ENCODE measurements at regions not wholly inside any gene's neighbourhood (a gene's known extent, or its start where the extent isn't known, plus 50 kb on each side); places are given as distances from the start of the nearest gene placed in this dataset.
A peak's percentile ranks its signal among the peaks of the same experiment; 100 is the strongest.
"Not testable (repeated sequence)": the region's sequence is repeated elsewhere in the genome, so short reads cannot be mapped to it uniquely, and the experiment has no call there.

DNA sequence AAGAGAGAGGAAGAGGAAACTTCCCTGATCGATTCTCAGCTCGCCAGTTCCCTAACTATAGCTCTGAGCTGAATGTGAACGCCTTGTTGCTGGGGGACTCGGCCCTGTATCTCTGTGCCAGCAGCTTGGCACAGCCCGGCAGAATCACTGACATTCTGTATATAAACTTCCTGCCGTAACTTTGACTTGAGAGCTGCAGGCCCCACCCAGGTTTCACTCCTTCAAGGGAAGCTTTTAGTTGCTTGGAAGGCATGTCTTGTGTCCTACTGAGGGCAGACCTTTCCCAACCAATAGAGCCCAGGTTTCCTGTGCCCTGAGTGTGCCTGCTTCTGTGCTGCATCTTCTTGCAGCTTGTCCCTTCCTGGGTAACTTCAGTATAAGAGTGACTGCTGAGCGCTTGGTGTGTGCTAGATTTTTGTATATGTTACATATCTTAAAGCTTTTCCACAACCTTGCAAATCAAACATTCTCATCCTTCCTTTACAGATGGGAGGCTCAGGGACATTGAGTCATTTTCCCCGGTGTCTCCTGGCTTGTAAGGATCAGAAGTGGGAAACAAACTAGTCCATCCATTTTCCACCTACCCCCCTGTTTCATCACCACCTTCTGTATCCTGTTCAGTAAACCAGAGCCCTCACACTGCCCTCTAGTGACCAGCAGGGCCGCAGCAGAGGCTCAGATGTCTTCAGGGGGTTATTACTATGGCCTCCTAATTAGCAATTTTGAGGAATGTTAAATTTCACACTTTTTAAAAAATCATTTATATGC, 225.2 kb upstream of the PRSS58 start:
- TF ChIP-seq, protein P1, sequence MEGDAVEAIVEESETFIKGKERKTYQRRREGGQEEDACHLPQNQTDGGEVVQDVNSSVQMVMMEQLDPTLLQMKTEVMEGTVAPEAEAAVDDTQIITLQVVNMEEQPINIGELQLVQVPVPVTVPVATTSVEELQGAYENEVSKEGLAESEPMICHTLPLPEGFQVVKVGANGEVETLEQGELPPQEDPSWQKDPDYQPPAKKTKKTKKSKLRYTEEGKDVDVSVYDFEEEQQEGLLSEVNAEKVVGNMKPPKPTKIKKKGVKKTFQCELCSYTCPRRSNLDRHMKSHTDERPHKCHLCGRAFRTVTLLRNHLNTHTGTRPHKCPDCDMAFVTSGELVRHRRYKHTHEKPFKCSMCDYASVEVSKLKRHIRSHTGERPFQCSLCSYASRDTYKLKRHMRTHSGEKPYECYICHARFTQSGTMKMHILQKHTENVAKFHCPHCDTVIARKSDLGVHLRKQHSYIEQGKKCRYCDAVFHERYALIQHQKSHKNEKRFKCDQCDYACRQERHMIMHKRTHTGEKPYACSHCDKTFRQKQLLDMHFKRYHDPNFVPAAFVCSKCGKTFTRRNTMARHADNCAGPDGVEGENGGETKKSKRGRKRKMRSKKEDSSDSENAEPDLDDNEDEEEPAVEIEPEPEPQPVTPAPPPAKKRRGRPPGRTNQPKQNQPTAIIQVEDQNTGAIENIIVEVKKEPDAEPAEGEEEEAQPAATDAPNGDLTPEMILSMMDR (IDR thresholded peaks at IDR 0.05; ENCODE audit: control insufficient read depth, insufficient read depth, low read depth, low read length, missing control alignments) = peak; percentile 98
- no peak for DNase-seq (ENCODE audit: low read depth)
- no peak overlapping the region for H3K4me3 ChIP-seq (ENCODE audit: control insufficient read depth, low read depth, low read length)

DNA sequence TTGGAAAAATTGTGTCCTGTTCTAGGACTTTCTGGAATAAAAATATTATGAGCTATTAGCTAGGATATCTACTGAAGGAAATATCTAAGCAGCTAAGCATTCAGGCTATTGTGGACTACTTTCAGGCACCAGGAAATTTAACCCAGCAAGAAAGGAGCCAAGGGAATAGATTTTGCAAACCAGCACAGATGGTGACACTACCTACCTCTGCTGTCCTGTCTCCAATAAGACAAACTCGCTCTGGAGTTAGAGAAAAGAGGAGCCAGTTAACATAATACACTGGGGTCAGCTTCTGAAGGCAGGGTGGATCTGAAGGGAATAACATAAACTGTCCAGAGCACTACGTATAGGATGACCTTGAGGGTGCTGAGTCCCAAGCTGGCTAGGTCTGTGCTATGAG, 223.7 kb upstream of the PRSS58 start:
- TF ChIP-seq, protein P1 (IDR thresholded peaks at IDR 0.05; ENCODE audit: control insufficient read depth, insufficient read depth, low read depth, low read length, missing control alignments) = peak; percentile 38
- H3K4me3 ChIP-seq (ENCODE audit: control insufficient read depth, low read depth, low read length) = no peak overlapping the region
- DNase-seq (ENCODE audit: low read depth) = no peak

DNA sequence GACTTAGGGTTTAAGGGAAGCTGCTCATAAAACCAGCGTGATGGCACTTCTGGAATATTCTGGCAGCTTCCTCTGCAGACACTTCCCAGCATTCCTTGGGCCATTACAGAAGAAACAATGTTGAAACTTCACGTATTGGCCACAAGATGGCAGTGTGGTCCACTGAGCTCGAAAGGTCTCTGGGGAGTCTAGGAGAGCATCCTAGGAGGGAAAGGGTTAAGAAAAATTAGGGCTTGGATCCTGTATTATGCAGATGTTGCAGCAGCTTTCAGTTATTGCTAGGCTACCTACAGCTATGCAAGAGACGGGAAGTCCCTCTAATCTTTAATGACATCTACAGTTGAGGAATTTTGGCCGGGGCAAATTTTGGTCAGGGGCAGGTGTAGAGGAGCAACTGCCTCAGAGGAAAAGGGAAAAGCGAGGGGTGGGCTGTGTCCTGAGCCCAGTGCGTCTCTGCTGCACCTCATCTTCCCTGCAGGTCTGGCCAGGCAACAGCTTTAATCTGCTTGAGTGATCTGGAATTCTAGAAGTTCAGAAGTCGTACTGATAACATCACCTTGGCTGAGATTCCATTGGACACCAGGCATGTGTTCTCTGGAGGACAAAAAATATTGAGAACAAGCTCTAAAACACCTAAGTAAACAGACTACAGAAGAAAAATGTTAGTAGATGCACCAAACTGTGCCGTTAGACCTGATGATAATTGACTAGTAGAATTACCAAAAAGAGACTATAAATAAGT, 220.8 kb upstream of the PRSS58 start:
- DNase-seq (ENCODE audit: low read depth) = no peak
- TF ChIP-seq, protein P1 (IDR thresholded peaks at IDR 0.05; ENCODE audit: control insufficient read depth, insufficient read depth, low read depth, low read length, missing control alignments) = peak; percentile 75
- H3K4me3 ChIP-seq (ENCODE audit: control insufficient read depth, low read depth, low read length) = no peak overlapping the region

DNA sequence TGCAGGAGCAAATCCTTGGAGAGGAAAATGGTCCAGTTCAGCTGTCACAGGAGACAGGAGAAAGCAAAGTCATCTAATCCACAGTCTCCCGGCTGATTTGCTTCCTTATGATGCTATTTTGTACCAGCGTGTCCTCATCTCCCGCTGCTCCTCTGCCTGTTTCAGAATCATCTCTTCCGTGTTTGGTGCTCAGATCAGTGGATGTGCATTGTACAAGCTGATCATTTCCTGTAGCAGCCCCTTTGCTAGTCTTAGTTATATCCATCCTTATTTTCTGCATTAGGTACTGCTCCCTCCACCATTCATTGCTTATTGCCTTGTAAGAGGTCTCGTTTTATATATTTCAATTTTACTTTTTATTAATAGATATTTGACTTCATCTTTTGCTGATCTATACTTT, 219.9 kb upstream of the PRSS58 start:
- not testable (repeated sequence) for H3K4me3 ChIP-seq (ENCODE audit: control insufficient read depth, low read depth, low read length)

DNA sequence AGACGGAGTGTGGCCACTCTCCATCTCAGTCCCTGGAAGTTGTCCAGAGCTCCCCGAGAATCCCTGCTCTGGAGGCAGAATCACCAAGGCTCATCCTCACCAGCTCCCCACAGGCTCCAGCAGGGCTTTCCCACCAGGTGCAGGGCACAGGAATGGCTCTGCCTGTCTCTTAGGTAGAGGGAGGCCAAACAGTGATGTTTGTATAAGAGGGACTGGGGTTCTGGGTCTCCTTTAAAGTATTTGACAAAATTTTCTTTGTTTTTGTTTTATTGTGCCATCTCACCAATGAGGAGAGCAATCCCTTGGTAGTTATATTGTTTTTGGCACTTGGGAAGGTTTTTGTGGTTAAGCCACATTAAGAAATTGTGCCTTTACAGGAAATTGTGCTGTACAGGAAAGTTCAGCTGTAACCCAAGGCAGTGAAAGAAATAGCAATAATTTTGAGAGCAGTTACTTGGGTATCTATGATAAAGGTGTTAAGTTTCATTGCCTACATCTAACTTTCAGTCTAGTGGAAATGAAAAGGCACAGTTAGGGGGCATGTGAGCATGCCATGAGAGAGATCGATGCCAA, 219.3 kb upstream of the PRSS58 start:
- TF ChIP-seq, protein P1 (IDR thresholded peaks at IDR 0.05; ENCODE audit: control insufficient read depth, insufficient read depth, low read depth, low read length, missing control alignments) = no peak
- H3K4me3 ChIP-seq (ENCODE audit: control insufficient read depth, low read depth, low read length) = no peak overlapping the region
- peak; percentile 52 for DNase-seq (ENCODE audit: low read depth)

More for the DNA sequence above, 219.9 kb upstream of the PRSS58 start:
- not testable (repeated sequence) for DNase-seq (ENCODE audit: low read depth)

DNA sequence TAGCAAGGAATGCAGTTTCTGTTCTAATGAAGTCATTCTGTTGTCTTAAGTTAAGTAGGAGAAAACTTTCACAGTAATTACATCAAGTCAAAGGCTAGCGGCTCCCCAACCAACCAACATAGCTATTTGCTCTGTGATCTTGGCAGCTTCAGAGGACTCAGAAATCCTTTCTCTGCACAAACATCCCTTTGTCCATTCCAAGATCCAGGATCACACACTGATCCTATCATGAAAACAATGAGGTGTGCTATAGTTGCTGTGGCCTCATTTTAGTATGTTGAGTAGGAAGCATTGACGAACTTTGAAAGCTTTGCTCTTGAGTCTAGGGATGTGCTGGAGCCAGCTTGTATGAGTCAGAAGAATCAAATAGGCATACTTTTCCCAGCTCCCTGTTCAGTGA, 218.2 kb upstream of the PRSS58 start:
- no peak for DNase-seq (ENCODE audit: low read depth)
- no peak overlapping the region for H3K4me3 ChIP-seq (ENCODE audit: control insufficient read depth, low read depth, low read length)
- TF ChIP-seq, protein P1 (IDR thresholded peaks at IDR 0.05; ENCODE audit: control insufficient read depth, insufficient read depth, low read depth, low read length, missing control alignments) = no peak

DNA sequence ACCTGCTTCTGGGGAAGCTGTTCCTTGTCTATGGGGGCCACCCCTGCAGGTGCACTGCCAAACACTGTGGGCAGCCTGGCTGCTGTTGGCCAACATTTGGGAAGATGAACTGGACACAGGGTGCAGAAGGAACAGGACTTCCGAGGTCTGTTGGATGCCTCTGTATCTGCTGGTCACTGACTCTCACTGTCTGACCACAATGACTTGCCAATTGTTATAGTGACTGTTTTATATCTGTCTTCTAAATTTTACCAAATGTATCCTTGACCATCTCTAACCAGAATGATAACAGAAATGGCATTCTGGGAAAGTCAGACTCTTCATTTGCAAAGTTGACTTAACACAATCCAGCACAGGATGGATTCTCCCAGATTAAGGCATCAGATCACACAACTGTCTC, 214.0 kb upstream of the PRSS58 start:
- TF ChIP-seq, protein P1 (IDR thresholded peaks at IDR 0.05; ENCODE audit: control insufficient read depth, insufficient read depth, low read depth, low read length, missing control alignments) = no peak
- H3K4me3 ChIP-seq (ENCODE audit: control insufficient read depth, low read depth, low read length) = no peak overlapping the region
- no peak for DNase-seq (ENCODE audit: low read depth)
